Ishikawa (cell line): ENCODE measurements at regions not wholly inside any gene's neighbourhood (a gene's known extent, or its start where the extent isn't known, plus 50 kb on each side); places are given as distances from the start of the nearest gene placed in this dataset.

Experiments
- CEBPB ChIP-seq: IDR thresholded peaks from 2 replicates; pipeline ENCODE4 v1.6.1; 2012
- CREB1 ChIP-seq: IDR thresholded peaks from 2 replicates; pipeline ENCODE4 v1.6.1; 2012; ENCODE audit warnings: low read depth
- EGR1 ChIP-seq: IDR thresholded peaks from 2 replicates; pipeline ENCODE4 v1.6.1; 2012
- EP300 ChIP-seq: IDR thresholded peaks from 2 replicates; pipeline ENCODE4 v1.6.1; 2012; ENCODE audit warnings: borderline replicate concordance
- FOXM1 ChIP-seq: IDR thresholded peaks from 2 replicates; pipeline ENCODE4 v1.6.1; 2012; ENCODE audit warnings: low read depth, borderline replicate concordance
- NFIC ChIP-seq: IDR thresholded peaks from 2 replicates; pipeline ENCODE4 v1.6.1; 2012
- RAD21 ChIP-seq: IDR thresholded peaks from 2 replicates; pipeline ENCODE4 v1.6.1; 2012; ENCODE audit warnings: low read depth
- TAF1 ChIP-seq: IDR thresholded peaks from 2 replicates; pipeline ENCODE4 v1.6.1; 2012; ENCODE audit warnings: low read depth, mild to moderate bottlenecking
- TCF12 ChIP-seq: IDR thresholded peaks from 2 replicates; pipeline ENCODE4 v1.6.1; 2012; ENCODE audit warnings: low read depth
- TEAD4 ChIP-seq: IDR thresholded peaks from 2 replicates; pipeline ENCODE4 v1.6.1; 2012
- YY1 ChIP-seq: IDR thresholded peaks from 2 replicates; pipeline ENCODE4 v1.6.1; 2012; ENCODE audit warnings: low read depth
- ZBTB7A ChIP-seq: IDR thresholded peaks from 2 replicates; pipeline ENCODE4 v1.6.1; 2012; ENCODE audit warnings: low read depth
- TF ChIP-seq, protein P1 (sequence below): IDR thresholded peaks from 2 replicates; pipeline ENCODE4 v1.6.1; 2012
- TF ChIP-seq, protein P2 (sequence below): IDR thresholded peaks from 2 replicates; pipeline ENCODE4 v1.6.1; 2012; ENCODE audit warnings: low read depth, mild to moderate bottlenecking
- TF ChIP-seq, protein P3 (sequence below): IDR thresholded peaks from 2 replicates; pipeline ENCODE4 v1.6.1; 2012

DNA sequence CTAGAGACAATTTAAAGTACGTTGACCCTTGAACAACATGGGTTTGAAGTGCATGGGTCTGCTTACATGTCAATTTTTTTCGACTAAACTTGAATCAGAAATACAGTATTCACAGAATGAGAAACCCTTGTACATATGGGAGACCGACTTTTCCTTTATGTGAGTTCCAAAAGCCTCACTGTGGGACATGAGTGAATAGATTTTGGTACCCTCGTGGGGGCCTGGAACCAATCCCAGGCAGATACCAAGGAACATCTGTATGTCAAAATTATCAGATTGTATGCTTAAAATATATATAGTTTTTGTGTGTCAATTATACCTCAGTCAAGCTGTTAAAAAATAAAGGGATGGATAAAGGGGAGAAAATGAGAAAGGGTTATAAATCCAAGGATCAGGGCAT, 78.7 kb upstream of the MAN2A1 start:
- no peak for TF ChIP-seq YY1
- TF ChIP-seq TCF12, result no peak
- TF ChIP-seq TEAD4, result no peak
- TF ChIP-seq EGR1, result no peak
- TF ChIP-seq FOXM1, result no peak
- TF ChIP-seq, protein P1, sequence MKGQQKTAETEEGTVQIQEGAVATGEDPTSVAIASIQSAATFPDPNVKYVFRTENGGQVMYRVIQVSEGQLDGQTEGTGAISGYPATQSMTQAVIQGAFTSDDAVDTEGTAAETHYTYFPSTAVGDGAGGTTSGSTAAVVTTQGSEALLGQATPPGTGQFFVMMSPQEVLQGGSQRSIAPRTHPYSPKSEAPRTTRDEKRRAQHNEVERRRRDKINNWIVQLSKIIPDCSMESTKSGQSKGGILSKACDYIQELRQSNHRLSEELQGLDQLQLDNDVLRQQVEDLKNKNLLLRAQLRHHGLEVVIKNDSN, result no peak
- TF ChIP-seq EP300, result no peak
- TF ChIP-seq, protein P2, sequence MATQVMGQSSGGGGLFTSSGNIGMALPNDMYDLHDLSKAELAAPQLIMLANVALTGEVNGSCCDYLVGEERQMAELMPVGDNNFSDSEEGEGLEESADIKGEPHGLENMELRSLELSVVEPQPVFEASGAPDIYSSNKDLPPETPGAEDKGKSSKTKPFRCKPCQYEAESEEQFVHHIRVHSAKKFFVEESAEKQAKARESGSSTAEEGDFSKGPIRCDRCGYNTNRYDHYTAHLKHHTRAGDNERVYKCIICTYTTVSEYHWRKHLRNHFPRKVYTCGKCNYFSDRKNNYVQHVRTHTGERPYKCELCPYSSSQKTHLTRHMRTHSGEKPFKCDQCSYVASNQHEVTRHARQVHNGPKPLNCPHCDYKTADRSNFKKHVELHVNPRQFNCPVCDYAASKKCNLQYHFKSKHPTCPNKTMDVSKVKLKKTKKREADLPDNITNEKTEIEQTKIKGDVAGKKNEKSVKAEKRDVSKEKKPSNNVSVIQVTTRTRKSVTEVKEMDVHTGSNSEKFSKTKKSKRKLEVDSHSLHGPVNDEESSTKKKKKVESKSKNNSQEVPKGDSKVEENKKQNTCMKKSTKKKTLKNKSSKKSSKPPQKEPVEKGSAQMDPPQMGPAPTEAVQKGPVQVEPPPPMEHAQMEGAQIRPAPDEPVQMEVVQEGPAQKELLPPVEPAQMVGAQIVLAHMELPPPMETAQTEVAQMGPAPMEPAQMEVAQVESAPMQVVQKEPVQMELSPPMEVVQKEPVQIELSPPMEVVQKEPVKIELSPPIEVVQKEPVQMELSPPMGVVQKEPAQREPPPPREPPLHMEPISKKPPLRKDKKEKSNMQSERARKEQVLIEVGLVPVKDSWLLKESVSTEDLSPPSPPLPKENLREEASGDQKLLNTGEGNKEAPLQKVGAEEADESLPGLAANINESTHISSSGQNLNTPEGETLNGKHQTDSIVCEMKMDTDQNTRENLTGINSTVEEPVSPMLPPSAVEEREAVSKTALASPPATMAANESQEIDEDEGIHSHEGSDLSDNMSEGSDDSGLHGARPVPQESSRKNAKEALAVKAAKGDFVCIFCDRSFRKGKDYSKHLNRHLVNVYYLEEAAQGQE, result no peak
- no peak for TF ChIP-seq RAD21
- TF ChIP-seq CEBPB, result no peak
- TF ChIP-seq, protein P3, sequence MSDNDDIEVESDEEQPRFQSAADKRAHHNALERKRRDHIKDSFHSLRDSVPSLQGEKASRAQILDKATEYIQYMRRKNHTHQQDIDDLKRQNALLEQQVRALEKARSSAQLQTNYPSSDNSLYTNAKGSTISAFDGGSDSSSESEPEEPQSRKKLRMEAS, result no peak
- TF ChIP-seq TAF1, result no peak
- TF ChIP-seq ZBTB7A, result no peak
- no peak for TF ChIP-seq NFIC
- no peak for TF ChIP-seq CREB1

DNA sequence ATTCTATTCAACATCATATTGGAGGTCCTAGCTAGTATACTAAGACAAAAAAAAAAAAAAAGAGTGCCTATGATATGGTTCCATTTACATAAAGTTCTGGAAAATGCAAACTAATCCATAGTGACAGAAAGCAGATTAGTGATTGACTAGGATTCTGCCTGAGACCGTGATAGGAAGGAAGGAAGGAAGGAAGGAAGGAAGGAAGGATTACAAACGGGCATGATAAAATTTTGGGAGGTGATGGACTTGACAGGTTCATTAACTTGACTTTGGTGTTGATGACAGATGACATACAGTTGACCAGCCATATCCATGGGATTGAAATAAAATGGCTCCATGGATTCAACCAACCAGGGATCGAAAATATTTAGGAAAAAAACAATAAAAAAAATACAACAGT, 79.1 kb upstream of the MAN2A1 start:
- no peak for TF ChIP-seq EP300
- TF ChIP-seq CEBPB, result no peak
- no peak for TF ChIP-seq TCF12
- TF ChIP-seq YY1, result no peak
- TF ChIP-seq, protein P1, result no peak
- TF ChIP-seq EGR1, result no peak
- TF ChIP-seq ZBTB7A, result no peak
- no peak for TF ChIP-seq TAF1
- no peak for TF ChIP-seq CREB1
- TF ChIP-seq FOXM1, result no peak
- no peak for TF ChIP-seq NFIC
- TF ChIP-seq, protein P2, result no peak
- no peak for TF ChIP-seq TEAD4
- no peak for TF ChIP-seq RAD21
- TF ChIP-seq, protein P3, result no peak

GRCh38 chr5:109605207-109605730, 84.5 kb upstream of the MAN2A1 start:
- TF ChIP-seq CREB1 (no peak), FOXM1 (no peak), ZBTB7A (no peak), TAF1 (no peak), EP300 (no peak), NFIC (no peak), YY1 (no peak)
- TF ChIP-seq, protein P1, result no peak
- TF ChIP-seq, protein P2, result no peak
- TF ChIP-seq, protein P3, result no peak

- TF ChIP-seq, protein P1, result no peak
- no peak for TF ChIP-seq CEBPB
- TF ChIP-seq TAF1, result no peak
- no peak for TF ChIP-seq NFIC
- TF ChIP-seq ZBTB7A, result no peak
- no peak for TF ChIP-seq FOXM1
Measured at GRCh38 chr5:109604758-109605157, 85.0 kb upstream of the MAN2A1 start.
